A673 (cell line): ENCODE measurements at regions not wholly inside any gene's neighbourhood (a gene's known extent, or its start where the extent isn't known, plus 50 kb on each side); places are given as distances from the start of the nearest gene placed in this dataset.

Source experiments
- BruUV-seq: library from RNA; stranded (reverse); fragments of 400-500 nt; replicated peaks from 2 replicates; lab custom pipeline; 2021; lab: Mats Ljungman, UMichigan
- CTCF ChIA-PET: fragments of 300-600 bp; sonication (Branson Sonifier 250); formaldehyde crosslinking; loops from one replicate; lab custom pipeline; 2022; ENCODE audit warnings: antibody characterized with exemption; lab: Charles Lee
- POLR2A ChIA-PET: fragments of 300-600 bp; sonication (Branson Sonifier 250); formaldehyde crosslinking; loops from one replicate; lab custom pipeline; 2022; ENCODE audit warnings: antibody characterized with exemption; ENCODE audit not compliant: low non-redundant PET; lab: Charles Lee
- DNase-seq: peaks from one replicate; pipeline ENCODE4 v3.0.0-alpha.2; 2015; ENCODE audit warnings: low spot score
- H3K27ac ChIP-seq: fragments of 200-600 bp; sonication (generic); 2 replicates; pipeline ENCODE4 v1.5.1; 2016; ENCODE audit warnings: mixed run types, low read depth, mild to moderate bottlenecking, mixed read lengths, antibody characterized with exemption, low read length; ENCODE audit not compliant: poor library complexity, severe bottlenecking
- H3K27me3 ChIP-seq: fragments of 200-600 bp; sonication (generic); replicated peaks from 2 replicates; pipeline ENCODE4 v1.6.1; 2017; ENCODE audit warnings: mixed run types, low read depth, mild to moderate bottlenecking, mixed read lengths, antibody characterized with exemption, low read length; ENCODE audit not compliant: insufficient read depth, poor library complexity
- H3K36me3 ChIP-seq: fragments of 200-600 bp; sonication (generic); 2 replicates; pipeline ENCODE4 v1.6.1; 2016; ENCODE audit warnings: mixed run types, mild to moderate bottlenecking, mixed read lengths, antibody characterized with exemption, low read length; ENCODE audit not compliant: insufficient read depth, poor library complexity, severe bottlenecking
- H3K4me1 ChIP-seq: fragments of 200-600 bp; sonication (generic); 2 replicates; pipeline ENCODE4 v1.6.1; 2017; ENCODE audit warnings: mixed run types, mild to moderate bottlenecking, mixed read lengths, antibody characterized with exemption, low read length; ENCODE audit not compliant: insufficient read depth, poor library complexity, severe bottlenecking
- H3K4me3 ChIP-seq: fragments of 200-600 bp; sonication (generic); 2 replicates; pipeline ENCODE4 v1.5.1; 2016; ENCODE audit warnings: low read depth, mixed run types, mild to moderate bottlenecking, mixed read lengths, low read length; ENCODE audit not compliant: poor library complexity, severe bottlenecking
- H3K9me3 ChIP-seq: fragments of 200-600 bp; sonication (generic); 2 replicates; pipeline ENCODE4 v1.6.1; 2016; ENCODE audit warnings: mixed run types, low read depth, mild to moderate bottlenecking, mixed read lengths, antibody characterized with exemption, low read length; ENCODE audit not compliant: poor library complexity, severe bottlenecking
- EZH2 ChIP-seq: fragments of 200-600 bp; sonication (generic); IDR thresholded peaks from 2 replicates; pipeline ENCODE4 v1.6.1; 2017; ENCODE audit warnings: borderline replicate concordance, low read depth, mild to moderate bottlenecking, mixed read lengths, antibody characterized with exemption, low read length; ENCODE audit not compliant: poor library complexity, severe bottlenecking
- intact Hi-C: fragments of 100-400 bp; cut with micrococcal nuclease; formaldehyde crosslinking; loops from one replicate; pipeline ENCODE4 v1.10.0; 2022; ENCODE audit not compliant: unreplicated experiment
- TF ChIP-seq, protein P1 (sequence below): fragments of 300-800, 200-600 bp; sonication (generic); conservative IDR thresholded peaks from 2 replicates; pipeline ENCODE4 v1.5.1; 2017; ENCODE audit warnings: low read depth, mild to moderate bottlenecking, antibody characterized with exemption, low read length, moderate library complexity, mixed read lengths

DNA sequence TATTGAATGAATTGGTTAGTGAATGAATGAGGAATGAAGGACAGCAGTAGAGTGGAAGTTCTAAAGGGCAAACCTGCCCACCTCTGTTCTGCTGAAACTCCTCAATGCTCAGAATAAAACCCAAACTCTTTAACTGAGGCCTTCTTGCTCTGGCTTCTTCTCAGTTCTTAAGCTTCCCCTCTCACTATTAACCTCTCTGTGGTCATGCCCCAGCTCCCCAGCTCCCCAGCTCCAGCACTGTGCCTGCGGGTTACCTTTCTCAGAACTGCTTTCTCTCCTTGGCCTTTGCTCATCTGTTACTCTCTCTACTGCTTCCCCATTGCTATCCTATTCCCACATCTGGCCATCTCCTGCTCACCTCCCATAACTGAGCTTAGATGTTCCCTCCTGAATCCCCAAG, 137.4 kb downstream of the NXPE2 start:
- CTCF ChIA-PET, result no interaction called here
- DNase-seq, result no peak
- Histone ChIP-seq H3K4me1 (no peaks in the 10 kb centered on the region), H3K4me3 (no peak overlapping the region), H3K9me3 (no peaks in the 10 kb centered on the region), H3K27ac (no peak overlapping the region), H3K36me3 (no peaks in the 10 kb centered on the region), H3K27me3 (peaks cover 14% of the 10 kb centered on the region)
- BruUV-seq, result no TSS peak
- intact Hi-C loops, result no loop called here
- TF ChIP-seq EZH2, result no peak
- TF ChIP-seq, protein P1, sequence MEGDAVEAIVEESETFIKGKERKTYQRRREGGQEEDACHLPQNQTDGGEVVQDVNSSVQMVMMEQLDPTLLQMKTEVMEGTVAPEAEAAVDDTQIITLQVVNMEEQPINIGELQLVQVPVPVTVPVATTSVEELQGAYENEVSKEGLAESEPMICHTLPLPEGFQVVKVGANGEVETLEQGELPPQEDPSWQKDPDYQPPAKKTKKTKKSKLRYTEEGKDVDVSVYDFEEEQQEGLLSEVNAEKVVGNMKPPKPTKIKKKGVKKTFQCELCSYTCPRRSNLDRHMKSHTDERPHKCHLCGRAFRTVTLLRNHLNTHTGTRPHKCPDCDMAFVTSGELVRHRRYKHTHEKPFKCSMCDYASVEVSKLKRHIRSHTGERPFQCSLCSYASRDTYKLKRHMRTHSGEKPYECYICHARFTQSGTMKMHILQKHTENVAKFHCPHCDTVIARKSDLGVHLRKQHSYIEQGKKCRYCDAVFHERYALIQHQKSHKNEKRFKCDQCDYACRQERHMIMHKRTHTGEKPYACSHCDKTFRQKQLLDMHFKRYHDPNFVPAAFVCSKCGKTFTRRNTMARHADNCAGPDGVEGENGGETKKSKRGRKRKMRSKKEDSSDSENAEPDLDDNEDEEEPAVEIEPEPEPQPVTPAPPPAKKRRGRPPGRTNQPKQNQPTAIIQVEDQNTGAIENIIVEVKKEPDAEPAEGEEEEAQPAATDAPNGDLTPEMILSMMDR, result no peak
- POLR2A ChIA-PET, result no interaction called here

DNA sequence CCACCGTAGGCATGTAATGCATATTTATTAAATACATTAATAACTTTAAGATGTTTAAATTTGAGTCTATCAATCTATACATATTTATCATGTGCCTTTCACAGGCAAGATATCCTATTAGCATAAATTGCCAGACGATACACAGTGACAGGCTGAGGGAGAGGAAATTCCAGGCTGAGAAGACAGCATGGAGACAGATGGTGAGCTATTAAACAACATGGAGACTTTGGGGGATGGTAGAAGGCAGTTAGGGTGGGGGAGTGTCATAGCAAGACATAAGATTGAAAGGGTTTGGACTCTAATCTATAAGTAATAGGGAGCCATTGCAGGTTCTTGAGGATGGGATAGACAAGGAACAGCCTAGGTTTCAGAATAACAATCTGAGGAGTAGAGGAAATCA, 138.5 kb downstream of the NXPE2 start:
- H3K9me3 ChIP-seq, result no peaks in the 10 kb centered on the region
- intact Hi-C loops, result no loop called here
- DNase-seq, result no peak
- no peak overlapping the region for H3K4me3 ChIP-seq
- H3K27me3 ChIP-seq, result peaks cover 14% of the 10 kb centered on the region
- H3K4me1 ChIP-seq, result no peaks in the 10 kb centered on the region
- CTCF ChIA-PET, result no interaction called here
- H3K27ac ChIP-seq, result no peak overlapping the region
- TF ChIP-seq, protein P1, result no peak
- TF ChIP-seq EZH2, result no peak
- POLR2A ChIA-PET, result no interaction called here
- no peaks in the 10 kb centered on the region for H3K36me3 ChIP-seq
- no TSS peak for BruUV-seq

DNA sequence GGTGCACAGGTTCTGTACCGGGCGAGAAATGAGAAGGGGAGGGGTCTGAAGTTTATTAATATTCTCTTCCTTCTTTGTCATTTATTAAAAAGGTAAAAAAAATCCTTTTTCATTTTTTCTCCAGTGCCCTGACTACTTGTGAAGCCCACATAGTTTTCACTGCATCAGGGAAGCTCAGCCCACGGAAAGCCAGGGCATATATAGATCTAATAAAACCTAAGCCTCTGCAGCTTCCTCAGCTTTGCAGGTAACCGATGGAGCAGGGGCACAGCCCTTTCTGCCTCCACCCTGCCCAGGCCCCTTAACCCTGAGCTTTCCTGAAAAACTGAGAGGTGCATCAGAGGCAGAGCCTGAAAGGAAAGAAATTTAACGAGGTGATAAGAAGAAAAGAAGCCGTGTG, 140.1 kb downstream of the NXPE2 start:
- ChIA-PET POLR2A (no interaction called here), CTCF (no interaction called here)
- Histone ChIP-seq H3K9me3 (no peaks in the 10 kb centered on the region), H3K4me1 (no peaks in the 10 kb centered on the region), H3K36me3 (no peaks in the 10 kb centered on the region), H3K27me3 (peaks cover 14% of the 10 kb centered on the region), H3K27ac (no peak overlapping the region), H3K4me3 (no peak overlapping the region)
- DNase-seq, result no peak
- intact Hi-C loops, result no loop called here
- BruUV-seq, result no TSS peak
- no peak for TF ChIP-seq EZH2
- TF ChIP-seq, protein P1, result no peak
